ENCODE measurements at regions not wholly inside any gene's neighbourhood (a gene's known extent, or its start where the extent isn't known, plus 50 kb on each side); places are given as distances from the start of the nearest gene placed in this dataset.

DNA sequence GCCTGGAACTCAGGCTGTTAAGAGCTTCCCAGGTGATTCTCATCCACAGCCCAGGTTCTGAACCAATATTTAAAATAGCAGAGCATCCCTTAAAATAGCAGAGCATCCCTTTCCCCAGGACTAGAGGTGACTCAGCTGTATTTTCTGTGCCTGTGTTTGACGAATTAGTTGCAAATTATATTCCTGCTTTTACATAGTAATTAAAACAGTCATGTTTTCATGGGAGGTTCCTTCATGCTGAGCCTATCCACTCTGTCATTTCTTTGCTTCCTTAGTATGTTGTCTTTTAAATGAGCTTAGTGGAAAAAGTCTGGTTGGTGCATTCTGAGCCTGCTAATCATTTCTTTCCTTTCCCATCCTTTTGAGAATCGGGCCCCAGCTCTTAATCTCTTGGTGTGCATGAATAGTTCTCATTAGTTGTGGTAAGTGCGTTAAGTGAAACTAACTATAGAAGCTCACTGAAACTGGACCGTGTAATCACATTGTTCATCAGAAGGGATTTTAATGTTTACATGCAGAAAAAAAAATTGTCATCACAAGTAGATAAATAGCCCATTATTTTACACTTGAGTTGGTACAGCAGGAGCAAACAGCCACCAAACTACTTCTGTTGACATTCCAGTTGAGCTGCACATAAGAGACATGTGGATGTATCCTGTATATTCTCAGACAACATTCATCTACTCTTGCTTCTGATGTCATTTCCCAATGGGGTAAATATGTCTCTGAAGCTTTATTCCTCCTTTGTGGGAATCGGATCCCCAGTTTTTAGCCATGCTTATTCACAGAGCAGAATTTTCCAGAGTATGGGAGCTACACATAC is 596.9 kb upstream of the WWC1 start:
- DNase-seq, result no peak
- H3K27me3 ChIP-seq, result no peaks in the 10 kb centered on the region
- H3K27ac ChIP-seq, result no peak overlapping the region
- no peaks in the 10 kb centered on the region for H3K9me3 ChIP-seq (replicated peaks)
- no peaks in the 10 kb centered on the region for H3K36me3 ChIP-seq
- no peaks in the 10 kb centered on the region; the same call in 1 of the 2 replicates for H3K4me1 ChIP-seq
- no peak overlapping the region for H3K4me3 ChIP-seq

DNA sequence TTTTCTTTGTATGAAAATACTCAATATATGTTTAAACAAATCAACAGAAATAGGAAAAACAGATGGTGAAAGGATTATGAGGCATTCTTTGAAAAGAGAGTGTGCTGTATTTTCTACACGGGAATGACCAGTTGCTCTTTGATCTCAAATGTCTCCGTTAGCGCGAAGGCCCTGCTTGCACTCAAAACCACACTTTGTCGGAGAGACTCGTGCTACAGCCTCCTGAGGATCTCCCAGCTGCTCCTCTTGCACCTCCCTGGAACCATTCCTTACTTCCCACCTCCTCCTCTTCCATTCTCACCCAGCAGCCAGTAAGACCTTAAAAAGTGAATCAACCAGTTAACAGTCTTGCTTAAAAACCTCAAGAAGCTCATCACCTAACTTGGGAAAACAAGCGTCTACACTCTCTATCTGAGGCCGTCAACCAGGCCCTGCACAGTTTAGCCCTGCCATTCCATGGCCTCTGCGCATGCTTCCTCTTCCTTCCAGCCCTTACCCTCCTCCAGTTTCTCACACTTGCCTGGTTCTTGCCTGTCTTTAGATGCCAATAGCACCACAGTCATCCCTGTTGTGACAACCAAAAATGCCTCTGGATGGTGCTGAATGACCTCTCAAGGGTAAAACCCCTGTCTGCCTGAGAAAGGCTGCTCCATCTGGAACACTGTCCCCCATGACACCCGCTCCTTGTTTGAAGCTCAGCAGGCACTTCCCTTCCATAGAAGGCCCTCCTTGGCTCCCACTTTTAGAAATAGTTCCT is 594.7 kb upstream of the WWC1 start:
- H3K9me3 ChIP-seq (replicated peaks), result no peaks in the 10 kb centered on the region
- DNase-seq, result peak in 1 of 2 experiments; percentile 19
- H3K4me3 ChIP-seq, result no peak overlapping the region
- H3K27me3 ChIP-seq, result no peaks in the 10 kb centered on the region
- no peak overlapping the region for H3K27ac ChIP-seq
- H3K4me1 ChIP-seq, result no peaks in the 10 kb centered on the region; the same call in 1 of the 2 replicates
- no peaks in the 10 kb centered on the region for H3K36me3 ChIP-seq

DNA sequence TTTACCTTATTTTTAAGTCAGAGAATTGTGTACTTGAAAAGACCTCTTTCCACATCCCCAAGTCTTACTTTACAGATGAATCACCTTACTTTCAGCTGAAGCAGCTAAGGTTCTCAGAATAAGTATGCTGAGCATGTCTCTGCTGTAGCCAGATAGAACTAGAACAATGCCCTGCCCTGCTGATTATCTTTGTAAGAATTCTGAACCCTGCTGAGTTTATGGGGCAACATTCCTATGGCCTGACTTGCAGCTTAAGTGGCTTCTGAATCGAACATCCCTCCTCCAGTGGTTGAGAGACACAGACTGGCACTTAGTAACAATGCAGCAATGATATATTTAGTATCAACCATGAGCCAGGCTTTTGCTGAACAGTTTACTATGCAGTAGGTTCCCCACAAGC is 592.0 kb upstream of the WWC1 start:
- no peak overlapping the region for H3K4me3 ChIP-seq
- H3K9me3 ChIP-seq (replicated peaks), result no peaks in the 10 kb centered on the region
- peak; percentile 31 to 36 for DNase-seq
- no peaks in the 10 kb centered on the region; the same call in 1 of the 2 replicates for H3K4me1 ChIP-seq
- H3K27ac ChIP-seq, result no peak overlapping the region; the same call in 1 of the 2 replicates
- H3K36me3 ChIP-seq, result no peaks in the 10 kb centered on the region
- no peaks in the 10 kb centered on the region for H3K27me3 ChIP-seq

DNA sequence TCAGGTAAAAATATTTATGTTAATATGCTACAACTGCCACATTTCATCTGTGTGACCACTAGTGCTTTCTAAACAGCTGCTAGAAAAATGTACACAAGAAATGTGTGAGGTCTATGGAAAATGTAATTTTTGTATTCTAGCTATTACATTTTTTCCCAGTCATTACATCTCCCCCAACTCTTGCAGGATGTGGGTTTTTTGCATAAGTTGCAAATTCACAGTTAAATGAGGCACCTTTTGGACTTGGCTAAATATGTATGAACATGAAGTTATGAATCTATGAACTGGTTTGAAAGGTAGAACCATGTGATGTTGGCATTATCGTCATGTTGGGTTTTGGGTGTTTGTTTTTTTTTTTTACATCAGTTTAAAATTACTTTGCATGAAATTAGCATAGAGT is 590.4 kb upstream of the WWC1 start:
- no peak overlapping the region for H3K27ac ChIP-seq
- no peak for DNase-seq
- H3K4me1 ChIP-seq, result no peaks in the 10 kb centered on the region; the same call in 1 of the 2 replicates
- H3K4me3 ChIP-seq, result no peak overlapping the region
- no peaks in the 10 kb centered on the region for H3K27me3 ChIP-seq
- no peaks in the 10 kb centered on the region for H3K9me3 ChIP-seq (replicated peaks)
- no peaks in the 10 kb centered on the region for H3K36me3 ChIP-seq

DNA sequence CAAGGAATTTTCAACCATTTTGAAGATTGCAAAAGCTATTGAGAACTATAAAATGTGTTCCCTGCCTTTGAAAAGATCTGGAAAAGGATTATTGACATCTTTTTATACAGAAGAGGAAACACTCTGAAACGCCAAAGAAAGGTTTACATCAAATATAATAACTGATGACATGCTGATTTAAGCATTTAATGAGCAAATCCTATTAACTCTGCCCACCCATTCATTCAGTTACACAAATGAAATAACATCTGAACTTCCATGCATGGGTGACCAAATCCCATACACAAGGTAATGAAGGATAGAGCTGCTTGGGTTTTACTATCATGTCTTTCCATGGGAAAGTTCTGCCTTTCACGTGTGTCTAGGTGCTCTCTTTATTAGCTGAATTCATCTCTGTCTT is 589.4 kb upstream of the WWC1 start:
- H3K36me3 ChIP-seq, result no peaks in the 10 kb centered on the region
- no peak overlapping the region for H3K27ac ChIP-seq
- H3K27me3 ChIP-seq, result no peaks in the 10 kb centered on the region
- H3K4me3 ChIP-seq, result no peak overlapping the region
- no peaks in the 10 kb centered on the region for H3K9me3 ChIP-seq (replicated peaks)
- H3K4me1 ChIP-seq, result no peaks in the 10 kb centered on the region; the same call in 1 of the 2 replicates
- DNase-seq, result no peak

DNA sequence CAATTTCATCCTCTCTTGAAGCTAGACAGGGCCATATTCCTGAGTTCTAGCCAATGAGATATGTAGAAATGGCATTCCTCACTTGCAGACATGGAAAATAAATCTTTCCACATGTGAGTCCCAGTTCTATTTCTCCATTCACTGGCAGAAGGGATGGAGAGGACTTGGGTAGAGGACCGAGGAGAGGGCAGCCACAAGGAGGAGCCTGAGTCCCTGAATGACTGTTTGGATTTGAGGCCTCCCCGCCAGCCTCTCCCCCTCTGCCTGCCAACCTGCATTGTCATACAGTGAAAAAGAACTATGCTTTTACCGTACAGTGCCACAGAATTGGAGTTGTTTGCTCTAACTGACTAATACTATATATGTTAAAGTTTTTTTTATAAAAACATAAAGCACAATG is 583.0 kb upstream of the WWC1 start:
- no peak overlapping the region for H3K4me3 ChIP-seq
- H3K36me3 ChIP-seq, result no peaks in the 10 kb centered on the region
- H3K9me3 ChIP-seq (replicated peaks), result no peaks in the 10 kb centered on the region
- DNase-seq, result no peak
- no peak overlapping the region for H3K27ac ChIP-seq
- peaks cover 7% of the 10 kb centered on the region; the same call in 1 of the 2 replicates for H3K27me3 ChIP-seq
- no peaks in the 10 kb centered on the region for H3K4me1 ChIP-seq

DNA sequence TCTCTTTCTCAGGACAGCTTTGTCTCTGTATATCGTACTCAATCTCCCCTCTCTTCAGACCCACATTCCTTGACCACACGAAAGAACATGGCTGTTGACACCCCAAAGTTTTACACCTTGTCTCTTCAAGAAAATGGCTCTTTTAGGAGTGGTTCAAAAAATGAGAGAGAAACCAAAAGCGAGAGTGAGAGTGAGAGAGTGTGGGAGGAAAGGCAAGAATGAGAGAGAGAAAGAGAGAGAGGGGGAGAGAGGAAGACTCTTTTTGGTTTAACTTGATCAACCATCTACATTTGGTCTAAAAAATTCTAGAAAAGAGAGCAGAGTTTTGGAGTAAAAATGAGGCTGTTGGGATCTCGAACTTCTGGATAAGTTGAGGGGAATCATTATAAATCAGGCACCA is 581.8 kb upstream of the WWC1 start:
- H3K4me3 ChIP-seq, result no peak overlapping the region
- DNase-seq, result no peak
- H3K27ac ChIP-seq, result no peak overlapping the region
- H3K36me3 ChIP-seq, result no peaks in the 10 kb centered on the region
- H3K27me3 ChIP-seq, result peaks cover 8% of the 10 kb centered on the region; the same call in 1 of the 2 replicates
- no peaks in the 10 kb centered on the region for H3K9me3 ChIP-seq (replicated peaks)
- H3K4me1 ChIP-seq, result no peaks in the 10 kb centered on the region

DNA sequence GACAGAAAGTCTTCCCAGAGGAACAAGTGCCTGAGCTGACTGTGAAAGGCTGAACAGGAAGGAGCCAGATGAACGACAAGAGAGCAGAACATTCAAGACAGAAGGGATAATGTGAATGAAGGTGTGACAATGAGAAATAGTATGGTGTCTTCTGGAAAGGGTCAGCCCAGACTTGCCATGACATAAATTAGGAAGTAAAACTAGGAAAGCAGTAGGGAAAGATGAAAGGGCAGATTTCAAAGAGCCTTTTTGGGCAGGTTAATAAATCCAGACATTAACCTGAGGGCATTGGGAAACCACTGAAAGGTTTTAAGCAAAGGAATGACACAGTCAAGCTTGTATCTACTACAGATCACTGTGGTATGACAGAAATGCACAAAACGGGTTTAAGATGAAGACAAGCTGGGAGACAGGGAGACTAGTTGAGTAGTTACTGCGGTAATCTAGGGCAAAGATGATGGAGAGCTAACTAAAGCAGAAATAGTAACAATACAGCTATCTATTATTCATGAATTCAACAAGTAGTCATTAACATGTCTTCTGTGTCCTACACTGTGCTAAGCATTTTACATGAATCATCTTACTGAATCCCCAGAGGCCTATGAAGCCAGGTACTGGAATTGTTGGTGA is 580.9 kb upstream of the WWC1 start:
- no peaks in the 10 kb centered on the region for H3K4me1 ChIP-seq
- H3K27me3 ChIP-seq, result peaks cover 8% of the 10 kb centered on the region; the same call in 1 of the 2 replicates
- no peaks in the 10 kb centered on the region for H3K36me3 ChIP-seq
- H3K4me3 ChIP-seq, result no peak overlapping the region
- no peak for DNase-seq
- no peaks in the 10 kb centered on the region for H3K9me3 ChIP-seq (replicated peaks)
- H3K27ac ChIP-seq, result no peak overlapping the region

DNA sequence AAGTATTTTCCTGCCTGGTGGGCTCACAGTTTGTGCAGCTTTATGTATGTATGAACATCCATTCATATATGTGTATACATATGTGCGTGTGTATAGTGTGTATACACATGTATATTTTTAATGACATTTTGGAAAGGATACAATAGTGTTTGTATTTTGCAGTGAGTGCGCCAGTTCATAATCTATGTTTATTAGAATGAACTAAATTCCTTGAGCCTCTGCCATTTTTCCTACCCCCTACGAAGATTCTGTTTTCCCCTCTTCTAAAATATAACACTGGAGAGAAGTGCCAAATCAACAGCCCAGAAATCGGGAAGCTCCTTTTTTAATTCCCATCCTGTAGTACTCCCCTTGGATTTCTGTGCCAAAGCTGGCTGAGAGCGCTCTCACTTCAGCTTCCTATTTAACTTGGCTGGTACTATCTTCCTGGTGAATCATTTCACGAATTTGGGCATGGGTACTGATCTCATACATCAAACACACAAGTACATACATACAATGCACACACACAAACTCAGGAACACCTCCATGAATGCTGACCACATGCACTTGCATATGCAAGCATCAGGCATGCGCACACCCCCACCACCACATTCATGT is 578.4 kb upstream of the WWC1 start:
- Histone ChIP-seq H3K4me1 (no peaks in the 10 kb centered on the region), H3K36me3 (no peaks in the 10 kb centered on the region), H3K4me3 (no peak overlapping the region), H3K9me3 (replicated peaks) (no peaks in the 10 kb centered on the region), H3K27ac (no peak overlapping the region), H3K27me3 (peaks cover 8% of the 10 kb centered on the region; the same call in 1 of the 2 replicates)
- no peak for DNase-seq

DNA sequence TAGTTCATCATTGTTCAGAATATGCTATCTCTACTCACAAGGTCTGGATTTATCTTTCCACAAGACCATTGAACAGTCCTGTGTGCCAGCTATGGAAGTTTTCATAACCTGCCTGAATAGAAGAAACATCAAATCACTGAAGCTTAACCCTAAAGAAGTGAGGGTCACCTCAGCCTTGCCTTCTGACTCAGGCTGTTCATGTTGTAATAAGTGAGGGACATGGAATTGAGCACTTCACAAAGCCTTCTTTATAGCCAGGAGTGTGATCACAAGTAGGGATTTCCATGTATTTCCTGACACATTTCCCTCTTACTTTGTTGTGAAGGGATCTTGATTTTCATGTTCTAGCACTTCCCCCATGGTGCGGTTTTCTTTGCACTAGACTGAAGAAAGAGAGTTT is 577.5 kb upstream of the WWC1 start:
- Histone ChIP-seq H3K9me3 (replicated peaks) (no peaks in the 10 kb centered on the region), H3K4me1 (no peaks in the 10 kb centered on the region), H3K4me3 (no peak overlapping the region), H3K27me3 (peaks cover 8% of the 10 kb centered on the region; the same call in 1 of the 2 replicates), H3K36me3 (no peaks in the 10 kb centered on the region), H3K27ac (no peak overlapping the region)
- no peak for DNase-seq

DNA sequence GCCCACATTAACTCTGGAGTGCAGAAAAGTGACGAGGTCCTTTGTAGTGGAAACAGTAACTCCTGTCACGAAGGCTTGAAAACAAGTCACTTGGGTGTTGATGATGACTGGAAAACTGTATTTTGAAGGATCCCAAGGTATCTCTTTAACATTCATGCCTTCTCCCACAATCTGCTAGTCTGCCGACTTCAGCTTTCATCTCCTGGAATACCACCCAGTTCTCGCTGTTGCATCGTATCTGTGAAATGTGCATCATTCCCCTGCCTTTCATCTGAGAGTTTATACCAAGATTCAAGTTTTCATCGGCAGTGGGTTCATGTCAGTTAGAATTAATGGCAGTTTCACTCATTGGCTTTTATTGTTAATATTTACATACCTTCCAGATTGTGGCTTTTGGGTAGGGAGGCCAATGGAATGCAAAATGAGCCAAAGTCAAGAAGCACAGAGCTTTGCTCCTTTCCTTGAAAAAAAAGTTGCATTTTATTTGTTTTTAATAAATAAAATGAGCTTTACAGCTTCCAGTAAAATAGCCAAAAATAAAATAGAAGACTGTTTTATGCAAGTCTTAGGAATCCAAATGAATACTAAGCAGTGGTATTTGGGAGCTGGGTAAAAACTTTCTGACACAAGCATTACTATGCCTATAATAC is 575.2 kb upstream of the WWC1 start:
- no peaks in the 10 kb centered on the region for H3K36me3 ChIP-seq
- no peak overlapping the region for H3K27ac ChIP-seq
- H3K4me1 ChIP-seq, result no peaks in the 10 kb centered on the region
- DNase-seq, result no peak
- peaks cover 8% of the 10 kb centered on the region; the same call in 1 of the 2 replicates for H3K27me3 ChIP-seq
- no peaks in the 10 kb centered on the region for H3K9me3 ChIP-seq (replicated peaks)
- H3K4me3 ChIP-seq, result no peak overlapping the region

DNA sequence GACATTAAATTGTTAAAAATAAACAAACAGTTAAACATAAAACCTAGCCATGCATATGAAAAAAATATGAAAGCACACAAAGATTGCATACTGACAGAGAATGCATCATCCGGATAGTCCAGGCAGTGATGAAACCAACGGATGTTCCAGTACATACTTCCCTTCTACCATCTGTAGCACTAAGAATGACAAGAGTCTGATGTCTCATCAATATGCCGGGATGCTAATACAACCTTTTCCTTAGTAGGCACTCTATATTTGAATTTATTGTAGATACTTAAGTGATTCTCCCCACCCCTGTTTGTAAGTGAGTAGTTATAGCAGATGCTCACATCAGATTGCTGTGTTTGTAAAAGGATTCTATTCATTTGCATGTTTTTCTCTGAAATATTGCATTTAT is 571.2 kb upstream of the WWC1 start:
- H3K4me1 ChIP-seq, result no peaks in the 10 kb centered on the region
- H3K27me3 ChIP-seq, result no peaks in the 10 kb centered on the region
- DNase-seq, result no peak
- H3K9me3 ChIP-seq (replicated peaks), result no peaks in the 10 kb centered on the region
- no peak overlapping the region for H3K4me3 ChIP-seq
- no peaks in the 10 kb centered on the region for H3K36me3 ChIP-seq
- no peak overlapping the region for H3K27ac ChIP-seq

DNA sequence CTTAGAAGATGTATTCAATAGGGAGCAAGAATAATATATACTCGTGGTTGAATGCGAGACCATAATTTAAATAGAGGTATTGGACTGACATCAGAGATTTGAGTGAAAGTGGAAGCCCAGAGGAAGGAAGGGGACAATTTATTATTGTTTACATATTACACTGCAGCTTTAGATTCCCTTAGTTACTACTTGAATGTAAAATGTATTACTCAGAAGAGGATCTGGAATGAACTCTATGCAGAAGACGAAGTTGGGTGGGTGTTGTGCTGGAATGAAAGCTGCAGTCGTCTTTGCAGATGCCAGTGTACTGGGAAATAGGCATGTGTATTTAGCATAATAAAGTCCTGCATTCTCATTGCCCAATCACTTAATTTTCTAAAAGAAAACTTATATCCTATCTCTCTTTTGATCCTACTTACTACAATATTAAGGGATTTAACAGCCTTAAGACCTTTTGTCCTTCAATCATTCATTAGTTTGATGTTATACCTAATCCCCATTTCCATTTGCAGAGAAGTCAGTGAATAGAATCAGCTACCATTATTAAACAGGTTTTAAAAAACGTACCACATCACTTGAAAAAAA is 570.7 kb upstream of the WWC1 start:
- no peak overlapping the region for H3K4me3 ChIP-seq
- DNase-seq, result no peak
- H3K9me3 ChIP-seq (replicated peaks), result no peaks in the 10 kb centered on the region
- H3K27ac ChIP-seq, result no peak overlapping the region
- H3K27me3 ChIP-seq, result no peaks in the 10 kb centered on the region
- no peaks in the 10 kb centered on the region for H3K4me1 ChIP-seq
- H3K36me3 ChIP-seq, result no peaks in the 10 kb centered on the region

DNA sequence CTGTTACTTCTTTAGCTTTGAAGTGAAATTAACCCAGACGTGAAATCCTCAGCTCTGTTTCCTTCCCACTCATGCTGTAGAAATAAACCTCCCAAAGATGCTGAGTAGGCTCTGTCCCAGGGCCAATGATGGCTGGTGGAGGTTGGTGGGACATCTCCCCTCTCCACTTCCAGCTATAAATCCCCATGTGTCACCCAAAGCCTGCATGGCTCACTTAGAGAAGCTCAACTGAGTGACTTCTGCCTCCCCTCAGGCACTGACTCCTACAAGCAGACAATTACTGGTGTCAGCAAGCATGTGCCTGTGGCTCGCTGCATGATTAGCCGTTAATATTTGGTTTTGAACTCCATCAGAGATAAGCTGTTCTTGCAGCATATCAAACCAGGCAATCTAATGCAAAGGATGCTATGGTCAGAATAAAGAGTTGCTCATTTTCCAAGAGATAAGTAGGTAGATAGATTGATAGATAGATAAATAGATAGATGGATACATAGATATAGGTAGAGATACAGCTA is 569.5 kb upstream of the WWC1 start:
- no peak overlapping the region for H3K4me3 ChIP-seq
- no peaks in the 10 kb centered on the region for H3K9me3 ChIP-seq (replicated peaks)
- no peak for DNase-seq
- H3K36me3 ChIP-seq, result no peaks in the 10 kb centered on the region
- no peak overlapping the region for H3K27ac ChIP-seq
- H3K4me1 ChIP-seq, result no peaks in the 10 kb centered on the region
- H3K27me3 ChIP-seq, result no peaks in the 10 kb centered on the region
